ENCODE measurements at regions not wholly inside any gene's neighbourhood (a gene's known extent, or its start where the extent isn't known, plus 50 kb on each side); places are given as distances from the start of the nearest gene placed in this dataset.

GRCh38 chr3:180284331-180285110 is 247.8 kb upstream of the PEX5L start:
- Histone ChIP-seq H3F3A (ENCODE audit: insufficient read depth) (peaks cover 15% of the 10 kb centered on the region; the same call in 1 of the 2 replicates), H3K9ac (peak overlapping the region; percentile 9; the same call in 1 of the 2 replicates), H3K9me3 (ENCODE audit: low read depth) (no peaks in the 10 kb centered on the region), H3K79me2 (ENCODE audit: insufficient read depth) (no peaks in the 10 kb centered on the region), H3K27me3 (replicated peaks; ENCODE audit: insufficient read depth) (no peaks in the 10 kb centered on the region), H3K27ac (peak overlapping the region; percentile 76), H3K36me3 (ENCODE audit: low read depth) (no peaks in the 10 kb centered on the region), H3K4me1 (ENCODE audit: insufficient read depth) (peaks cover 19% of the 10 kb centered on the region), H3K9me2 (ENCODE audit: insufficient read depth) (no peaks in the 10 kb centered on the region), H3K4me2 (ENCODE audit: unreplicated experiment) (peak overlapping the region; percentile 59), H2AFZ (no peak overlapping the region), H3K4me3 (no peak overlapping the region), H4K20me1 (ENCODE audit: insufficient read depth) (no peaks in the 10 kb centered on the region)
- peak; percentile 71 for DNase-seq
- in situ Hi-C loops (cut with MboI), result no loop called here
- no peak for TF ChIP-seq EZH2phosphoT487 (IDR thresholded peaks at IDR 0.05; ENCODE audit: insufficient read depth, low read depth)
- TF ChIP-seq EZH2 (IDR thresholded peaks at IDR 0.05; ENCODE audit: insufficient read depth, poor library complexity, severe bottlenecking), result no peak
- 3 to 7% methylated on average over 2 of the region's 2 CpGs for WGBS, 2 experiments (ENCODE audit: low coverage in 1 of 2, low lambda C conversion rate in 2 of 2, missing lambda C conversion rate in 2 of 2)

- no peaks in the 10 kb centered on the region for H3K9me2 ChIP-seq (ENCODE audit: insufficient read depth)
- no peak overlapping the region for H3K9ac ChIP-seq
- H3K27me3 ChIP-seq (replicated peaks; ENCODE audit: insufficient read depth), result no peaks in the 10 kb centered on the region
- peaks cover 19% of the 10 kb centered on the region for H3K4me1 ChIP-seq (ENCODE audit: insufficient read depth)
- DNase-seq, result no peak
- H3K36me3 ChIP-seq (ENCODE audit: low read depth), result no peaks in the 10 kb centered on the region
- no peaks in the 10 kb centered on the region for H3K9me3 ChIP-seq (ENCODE audit: low read depth)
- H3K79me2 ChIP-seq (ENCODE audit: insufficient read depth), result no peaks in the 10 kb centered on the region
- in situ Hi-C loops (cut with MboI), result no loop called here
- no peak overlapping the region for H3K27ac ChIP-seq
- H4K20me1 ChIP-seq (ENCODE audit: insufficient read depth), result no peaks in the 10 kb centered on the region
- no peak overlapping the region for H3K4me3 ChIP-seq
- no peak for TF ChIP-seq EZH2 (IDR thresholded peaks at IDR 0.05; ENCODE audit: insufficient read depth, poor library complexity, severe bottlenecking)
- no peak for TF ChIP-seq EZH2phosphoT487 (IDR thresholded peaks at IDR 0.05; ENCODE audit: insufficient read depth, low read depth)
- H3K4me2 ChIP-seq (ENCODE audit: unreplicated experiment), result no peak overlapping the region
- H2AFZ ChIP-seq, result no peak overlapping the region
- peaks cover 15% of the 10 kb centered on the region; the same call in 1 of the 2 replicates for H3F3A ChIP-seq (ENCODE audit: insufficient read depth)
Measured at GRCh38 chr3:180287703-180288102, 251.0 kb upstream of the PEX5L start.

GRCh38 chr3:180288816-180289215 is 252.1 kb upstream of the PEX5L start:
- no peak for TF ChIP-seq EZH2phosphoT487 (IDR thresholded peaks at IDR 0.05; ENCODE audit: insufficient read depth, low read depth)
- no peak for TF ChIP-seq EZH2 (IDR thresholded peaks at IDR 0.05; ENCODE audit: insufficient read depth, poor library complexity, severe bottlenecking)
- Histone ChIP-seq H3K36me3 (ENCODE audit: low read depth) (no peaks in the 10 kb centered on the region), H3K9ac (no peak overlapping the region), H3K27me3 (replicated peaks; ENCODE audit: insufficient read depth) (no peaks in the 10 kb centered on the region), H3K27ac (no peak overlapping the region), H3K4me1 (ENCODE audit: insufficient read depth) (peaks cover 12% of the 10 kb centered on the region), H3K9me2 (ENCODE audit: insufficient read depth) (no peaks in the 10 kb centered on the region), H3F3A (ENCODE audit: insufficient read depth) (peaks cover 11% of the 10 kb centered on the region; the same call in 1 of the 2 replicates), H3K4me2 (ENCODE audit: unreplicated experiment) (no peak overlapping the region), H2AFZ (no peak overlapping the region), H3K9me3 (ENCODE audit: low read depth) (no peaks in the 10 kb centered on the region), H3K79me2 (ENCODE audit: insufficient read depth) (no peaks in the 10 kb centered on the region), H4K20me1 (ENCODE audit: insufficient read depth) (no peaks in the 10 kb centered on the region), H3K4me3 (no peak overlapping the region)
- no peak for DNase-seq
- 18 to 19% methylated on average over 2 of the region's 2 CpGs for WGBS, 2 experiments (ENCODE audit: low coverage in 1 of 2, low lambda C conversion rate in 2 of 2, missing lambda C conversion rate in 2 of 2)
- in situ Hi-C loops (cut with MboI), result no loop called here

GRCh38 chr3:180290300-180290699 is 253.6 kb upstream of the PEX5L start:
- Histone ChIP-seq H3F3A (ENCODE audit: insufficient read depth) (no peaks in the 10 kb centered on the region), H3K27ac (no peak overlapping the region), H3K27me3 (replicated peaks; ENCODE audit: insufficient read depth) (no peaks in the 10 kb centered on the region), H3K9ac (no peak overlapping the region), H4K20me1 (ENCODE audit: insufficient read depth) (no peaks in the 10 kb centered on the region), H3K9me3 (ENCODE audit: low read depth) (no peaks in the 10 kb centered on the region), H3K36me3 (ENCODE audit: low read depth) (no peaks in the 10 kb centered on the region), H3K4me2 (ENCODE audit: unreplicated experiment) (no peak overlapping the region), H3K4me3 (no peak overlapping the region), H3K4me1 (ENCODE audit: insufficient read depth) (no peaks in the 10 kb centered on the region), H3K79me2 (ENCODE audit: insufficient read depth) (no peaks in the 10 kb centered on the region), H2AFZ (no peak overlapping the region), H3K9me2 (ENCODE audit: insufficient read depth) (no peaks in the 10 kb centered on the region)
- no peak for TF ChIP-seq EZH2 (IDR thresholded peaks at IDR 0.05; ENCODE audit: insufficient read depth, poor library complexity, severe bottlenecking)
- no peak for TF ChIP-seq EZH2phosphoT487 (IDR thresholded peaks at IDR 0.05; ENCODE audit: insufficient read depth, low read depth)
- in situ Hi-C loops (cut with MboI), result no loop called here
- DNase-seq, result no peak
